NCI-H748 (cell line): ENCODE measurements at regions not wholly inside any gene's neighbourhood (a gene's known extent, or its start where the extent isn't known, plus 50 kb on each side); places are given as distances from the start of the nearest gene placed in this dataset.

Source experiments
- DNase-seq: peaks from one replicate; lab custom pipeline; 2025; ENCODE audit not compliant: unreplicated experiment; lab: John Stamatoyannopoulos, UW

- no peak for DNase-seq
These were observed 71.7 kb upstream of the TTC14 start for GRCh38 chr3:180530276-180530675.

- no peak for DNase-seq
These were observed 70.4 kb upstream of the TTC14 start for GRCh38 chr3:180531303-180532278.

- DNase-seq: no peak
These were observed 67.1 kb upstream of the TTC14 start for GRCh38 chr3:180534828-180535227.

- no peak for DNase-seq
These were observed 63.5 kb upstream of the TTC14 start for GRCh38 chr3:180538493-180538892.

- DNase-seq: no peak
These were observed 58.1 kb upstream of the TTC14 start for GRCh38 chr3:180543877-180544276.

DNA sequence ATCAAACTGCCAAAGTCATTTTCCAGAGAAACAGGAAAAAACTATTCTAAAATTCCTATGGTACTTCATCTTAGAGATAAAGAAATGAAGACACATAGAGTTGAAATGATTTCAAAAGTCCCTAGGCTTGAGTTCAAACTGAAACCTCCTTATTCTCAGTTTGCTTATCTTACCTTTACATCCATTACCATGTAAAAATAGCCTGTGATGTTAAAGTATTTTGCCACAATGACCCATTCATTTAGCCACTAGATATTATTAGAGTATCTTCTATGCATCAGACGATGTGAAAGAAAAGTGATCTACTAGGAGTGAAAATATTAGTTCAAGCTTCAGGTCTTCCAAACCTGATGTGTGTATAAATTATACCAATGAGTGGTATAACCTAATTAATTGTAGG is 55.1 kb upstream of the TTC14 start:
- DNase-seq: no peak

GRCh38 chr3:180548050-180548449 is 53.9 kb upstream of the TTC14 start:
- no peak for DNase-seq
